Thoracic aorta (tissue), 2 donors: ENCODE measurements at regions not wholly inside any gene's neighbourhood (a gene's known extent, or its start where the extent isn't known, plus 50 kb on each side); places are given as distances from the start of the nearest gene placed in this dataset.

ENCODE experiments used
- ATAC-seq: fragments of 150-250 bp; one replicate; pipeline ENCODE4 v1.8.0; 2017; ENCODE audit warnings: low read depth; ENCODE audit not compliant: insufficient number of reproducible peaks, low FRiP score
- DNase-seq: peaks from one replicate; pipeline ENCODE4 v3.0.0-alpha.2; 2020; ENCODE audit warnings: low spot score
- H3K27ac ChIP-seq, 2 donors: fragments of 200-600 bp; sonication (generic); 1 replicate in 1 of 2; 2 replicates in 1 of 2; pipeline ENCODE4 v1.5.1; 2016; ENCODE audit warnings: mild to moderate bottlenecking in 2 of 2, moderate library complexity in 2 of 2
- H3K27me3 ChIP-seq: fragments of 200-600 bp; sonication (generic); replicated peaks from 2 replicates; pipeline ENCODE4 v1.6.0; 2016; ENCODE audit warnings: mild to moderate bottlenecking; ENCODE audit not compliant: insufficient read depth
- H3K36me3 ChIP-seq: fragments of 200-600 bp; sonication (generic); one replicate; pipeline ENCODE4 v1.5.1; 2016
- H3K4me1 ChIP-seq, 2 donors: fragments of 200-600 bp; sonication (generic); 1 replicate in 1 of 2; 2 replicates in 1 of 2; pipeline versions ENCODE4 v1.5.1 to v1.6.0; 2016; ENCODE audit warnings: low read depth in 2 of 2, mild to moderate bottlenecking in 1 of 2; ENCODE audit not compliant: control insufficient read depth in 1 of 2
- H3K4me3 ChIP-seq: fragments of 200-600 bp; sonication (generic); 2 replicates; pipeline ENCODE4 v1.5.1; 2016; ENCODE audit warnings: mild to moderate bottlenecking
- H3K9me3 ChIP-seq: fragments of 200-600 bp; sonication (generic); 2 replicates; pipeline ENCODE4 v1.5.1; 2016
- CTCF ChIP-seq: fragments of 200-600 bp; sonication (generic); IDR thresholded peaks from one replicate; pipeline ENCODE4 v1.5.1; 2019; ENCODE audit warnings: antibody characterized with exemption

GRCh38 chr14:84162633-84163032 lies 1367.3 kb upstream of the FLRT2 start:
- Histone ChIP-seq H3K27me3 (no peaks in the 10 kb centered on the region), H3K4me1 (no peaks in the 10 kb centered on the region), H3K9me3 (no peaks in the 10 kb centered on the region), H3K27ac (no peak overlapping the region), H3K4me3 (no peak overlapping the region), H3K36me3 (no peaks in the 10 kb centered on the region)
- DNase-seq (no peak), ATAC-seq (no peak)
- TF ChIP-seq CTCF, result no peak

GRCh38 chr14:84167026-84167425 lies 1362.9 kb upstream of the FLRT2 start:
- TF ChIP-seq CTCF, result no peak
- Histone ChIP-seq H3K4me1 (no peaks in the 10 kb centered on the region), H3K27me3 (no peaks in the 10 kb centered on the region), H3K27ac (no peak overlapping the region), H3K9me3 (no peaks in the 10 kb centered on the region), H3K36me3 (no peaks in the 10 kb centered on the region), H3K4me3 (no peak overlapping the region)
- ATAC-seq (no peak), DNase-seq (no peak)

- DNase-seq (no peak), ATAC-seq (no peak)
- TF ChIP-seq CTCF, result no peak
- H3K27ac ChIP-seq, result no peak overlapping the region
- no peaks in the 10 kb centered on the region for H3K27me3 ChIP-seq
- no peaks in the 10 kb centered on the region for H3K36me3 ChIP-seq
- no peak overlapping the region for H3K4me3 ChIP-seq
- H3K4me1 ChIP-seq, result no peaks in the 10 kb centered on the region
- H3K9me3 ChIP-seq, result no peaks in the 10 kb centered on the region
Measured at GRCh38 chr14:84180336-84180735, 1349.6 kb upstream of the FLRT2 start.

GRCh38 chr14:84181072-84181471 lies 1348.9 kb upstream of the FLRT2 start:
- Histone ChIP-seq H3K27me3 (no peaks in the 10 kb centered on the region), H3K27ac (no peak overlapping the region), H3K36me3 (no peaks in the 10 kb centered on the region), H3K9me3 (no peaks in the 10 kb centered on the region), H3K4me1 (no peaks in the 10 kb centered on the region), H3K4me3 (no peak overlapping the region)
- no peak for TF ChIP-seq CTCF
- DNase-seq (no peak), ATAC-seq (no peak)

- no peaks in the 10 kb centered on the region for H3K4me1 ChIP-seq
- TF ChIP-seq CTCF, result no peak
- H3K27ac ChIP-seq, result no peak overlapping the region
- H3K9me3 ChIP-seq, result no peaks in the 10 kb centered on the region
- no peaks in the 10 kb centered on the region for H3K27me3 ChIP-seq
- no peak overlapping the region for H3K4me3 ChIP-seq
- no peak for ATAC-seq
- no peaks in the 10 kb centered on the region for H3K36me3 ChIP-seq
- DNase-seq, result no peak
Measured at GRCh38 chr14:84195514-84195913, 1334.4 kb upstream of the FLRT2 start.
